ENCODE measurements at regions not wholly inside any gene's neighbourhood (a gene's known extent, or its start where the extent isn't known, plus 50 kb on each side); places are given as distances from the start of the nearest gene placed in this dataset.

- TF ChIP-seq, protein P1, sequence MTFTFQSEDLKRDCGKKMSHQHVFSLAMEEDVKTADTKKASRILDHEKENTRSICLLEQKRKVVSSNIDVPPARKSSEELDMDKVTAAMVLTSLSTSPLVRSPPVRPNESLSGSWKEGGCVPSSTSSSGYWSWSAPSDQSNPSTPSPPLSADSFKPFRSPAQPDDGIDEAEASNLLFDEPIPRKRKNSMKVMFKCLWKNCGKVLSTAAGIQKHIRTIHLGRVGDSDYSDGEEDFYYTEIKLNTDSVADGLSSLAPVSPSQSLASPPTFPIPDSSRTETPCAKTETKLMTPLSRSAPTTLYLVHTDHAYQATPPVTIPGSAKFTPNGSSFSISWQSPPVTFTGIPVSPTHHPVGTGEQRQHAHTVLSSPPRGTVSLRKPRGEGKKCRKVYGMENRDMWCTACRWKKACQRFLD (CRISPR knock-in tag; IDR thresholded peaks at IDR 0.05; ENCODE audit: borderline replicate concordance): no peak
- TF ChIP-seq GFI1 (CRISPR knock-in tag; IDR thresholded peaks at IDR 0.05; ENCODE audit: borderline replicate concordance) (no peak), ZBTB10 (CRISPR knock-in tag; IDR thresholded peaks at IDR 0.05; ENCODE audit: borderline replicate concordance) (no peak), ELF3 (CRISPR knock-in tag; IDR thresholded peaks at IDR 0.05) (peak; percentile 81), CTCF (CRISPR knock-in tag; IDR thresholded peaks at IDR 0.05) (peak; percentile 71), ZNF142 (CRISPR knock-in tag; IDR thresholded peaks at IDR 0.05) (no peak), ZNF235 (CRISPR knock-in tag; IDR thresholded peaks at IDR 0.05; ENCODE audit: borderline replicate concordance) (no peak), HHEX (CRISPR knock-in tag; IDR thresholded peaks at IDR 0.05) (no peak), CREM (IDR thresholded peaks at IDR 0.05) (no peak), CREM (CRISPR knock-in tag; IDR thresholded peaks at IDR 0.05) (no peak), SNAI1 (CRISPR knock-in tag; IDR thresholded peaks at IDR 0.05; ENCODE audit: borderline replicate concordance) (no peak), REL (CRISPR knock-in tag; conservative IDR thresholded peaks at IDR 0.05) (no peak), SMC3 (IDR thresholded peaks at IDR 0.05; ENCODE audit: low read length) (peak; percentile 62)
- TF ChIP-seq, protein P2, sequence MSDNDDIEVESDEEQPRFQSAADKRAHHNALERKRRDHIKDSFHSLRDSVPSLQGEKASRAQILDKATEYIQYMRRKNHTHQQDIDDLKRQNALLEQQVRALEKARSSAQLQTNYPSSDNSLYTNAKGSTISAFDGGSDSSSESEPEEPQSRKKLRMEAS (IDR thresholded peaks at IDR 0.05): no peak
- TF ChIP-seq, protein P3, sequence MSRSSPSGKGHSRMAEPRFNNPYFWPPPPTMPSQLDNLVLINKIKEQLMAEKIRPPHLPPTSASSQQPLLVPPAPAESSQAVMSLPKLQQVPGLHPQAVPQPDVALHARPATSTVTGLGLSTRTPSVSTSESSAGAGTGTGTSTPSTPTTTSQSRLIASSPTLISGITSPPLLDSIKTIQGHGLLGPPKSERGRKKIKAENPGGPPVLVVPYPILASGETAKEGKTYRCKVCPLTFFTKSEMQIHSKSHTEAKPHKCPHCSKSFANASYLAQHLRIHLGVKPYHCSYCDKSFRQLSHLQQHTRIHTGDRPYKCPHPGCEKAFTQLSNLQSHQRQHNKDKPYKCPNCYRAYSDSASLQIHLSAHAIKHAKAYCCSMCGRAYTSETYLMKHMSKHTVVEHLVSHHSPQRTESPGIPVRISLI (CRISPR knock-in tag; IDR thresholded peaks at IDR 0.05; ENCODE audit: borderline replicate concordance): no peak
These were observed 81.9 kb upstream of the QRFPR start (continued) for GRCh38 chr4:121462660-121463261.
